Vagina (tissue), 2 donors: ENCODE measurements at regions not wholly inside any gene's neighbourhood (a gene's known extent, or its start where the extent isn't known, plus 50 kb on each side); places are given as distances from the start of the nearest gene placed in this dataset.

Experiments used
- POLR2A ChIP-seq, 2 donors: fragments of 450-650 bp; IDR thresholded peaks; one replicate each; pipeline ENCODE4 v1.6.1; 2017; ENCODE audit warnings: antibody characterized with exemption in 2 of 2, mild to moderate bottlenecking in 2 of 2, moderate library complexity in 2 of 2
- POLR2AphosphoS5 ChIP-seq, 2 donors: sonication (generic); formaldehyde crosslinking; IDR thresholded peaks; one replicate each; pipeline ENCODE4 v1.9.0; 2017; ENCODE audit warnings: antibody characterized with exemption in 2 of 2, mild to moderate bottlenecking in 2 of 2, low read depth in 1 of 2; ENCODE audit not compliant: insufficient read depth in 1 of 2
- TF ChIP-seq, protein P1 (sequence below), 3 experiments: fragments of 450-650 bp in 2 of 3; fragments of 200-600 bp in 1 of 3; sonication (generic) in 1 of 3; IDR thresholded peaks; one replicate each; pipeline ENCODE4 v1.5.1; 2017 to 2019; ENCODE audit warnings: antibody characterized with exemption in 3 of 3, mild to moderate bottlenecking in 2 of 3, moderate library complexity in 2 of 3

DNA sequence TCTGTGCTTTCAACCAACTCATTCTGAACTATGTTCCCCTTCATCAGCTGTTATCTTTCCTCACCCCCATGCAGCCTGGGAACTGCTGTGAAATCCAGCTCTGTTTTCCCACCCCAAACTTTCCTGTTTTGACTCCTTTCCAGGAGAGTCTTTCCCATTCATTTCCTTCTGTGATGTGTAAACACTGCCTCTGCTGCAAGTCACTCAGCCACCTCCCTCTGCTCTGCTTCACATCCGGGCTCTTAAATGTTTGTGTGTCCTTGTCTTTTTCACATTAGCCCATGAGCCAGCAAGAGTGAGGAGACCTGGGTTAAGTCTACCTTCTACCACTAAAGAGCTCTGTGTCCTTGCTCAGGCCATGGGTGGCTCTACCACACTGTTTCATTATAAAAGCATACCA, 137.5 kb downstream of the ICE1 start:
- TF ChIP-seq, protein P1, sequence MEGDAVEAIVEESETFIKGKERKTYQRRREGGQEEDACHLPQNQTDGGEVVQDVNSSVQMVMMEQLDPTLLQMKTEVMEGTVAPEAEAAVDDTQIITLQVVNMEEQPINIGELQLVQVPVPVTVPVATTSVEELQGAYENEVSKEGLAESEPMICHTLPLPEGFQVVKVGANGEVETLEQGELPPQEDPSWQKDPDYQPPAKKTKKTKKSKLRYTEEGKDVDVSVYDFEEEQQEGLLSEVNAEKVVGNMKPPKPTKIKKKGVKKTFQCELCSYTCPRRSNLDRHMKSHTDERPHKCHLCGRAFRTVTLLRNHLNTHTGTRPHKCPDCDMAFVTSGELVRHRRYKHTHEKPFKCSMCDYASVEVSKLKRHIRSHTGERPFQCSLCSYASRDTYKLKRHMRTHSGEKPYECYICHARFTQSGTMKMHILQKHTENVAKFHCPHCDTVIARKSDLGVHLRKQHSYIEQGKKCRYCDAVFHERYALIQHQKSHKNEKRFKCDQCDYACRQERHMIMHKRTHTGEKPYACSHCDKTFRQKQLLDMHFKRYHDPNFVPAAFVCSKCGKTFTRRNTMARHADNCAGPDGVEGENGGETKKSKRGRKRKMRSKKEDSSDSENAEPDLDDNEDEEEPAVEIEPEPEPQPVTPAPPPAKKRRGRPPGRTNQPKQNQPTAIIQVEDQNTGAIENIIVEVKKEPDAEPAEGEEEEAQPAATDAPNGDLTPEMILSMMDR (IDR thresholded peaks at IDR 0.05) = no peak
- no peak for TF ChIP-seq POLR2A (IDR thresholded peaks at IDR 0.05)
- TF ChIP-seq POLR2AphosphoS5 (IDR thresholded peaks at IDR 0.05; ENCODE audit: insufficient read depth in 1 of 2, low read depth in 1 of 2) = no peak
